ENCODE measurements at regions not wholly inside any gene's neighbourhood (a gene's known extent, or its start where the extent isn't known, plus 50 kb on each side); places are given as distances from the start of the nearest gene placed in this dataset.

- intact Hi-C loops (cut with DNase I) = no loop called here
- no peak overlapping the region for H3K4me3 ChIP-seq
- H3K4me1 ChIP-seq = no peaks in the 10 kb centered on the region
- no peaks in the 10 kb centered on the region for H3K9me3 ChIP-seq
- ATAC-seq = peak in 3 of 4 donors; percentile 14 to 61 (median 58)
- no peak for TF ChIP-seq CTCF (IDR thresholded peaks at IDR 0.05)
- no peak overlapping the region for H3K27ac ChIP-seq
- no peak for DNase-seq
- WGBS, 2 donors = 76 to 80% methylated on average over 6 of the region's 6 CpGs
- no peaks in the 10 kb centered on the region for H3K36me3 ChIP-seq
- H3K27me3 ChIP-seq = no peaks in the 10 kb centered on the region
- FAIRE-seq = no peak
These were observed 547.8 kb upstream of the TBL1XR1 start for GRCh38 chr3:177744873-177745606.

GRCh38 chr3:177745607-177746005 lies 548.3 kb upstream of the TBL1XR1 start:
- intact Hi-C loops (cut with DNase I) = no loop called here
- Histone ChIP-seq H3K4me3 (no peak overlapping the region), H3K36me3 (no peaks in the 10 kb centered on the region), H3K4me1 (no peaks in the 10 kb centered on the region), H3K27ac (no peak overlapping the region), H3K27me3 (no peaks in the 10 kb centered on the region), H3K9me3 (no peaks in the 10 kb centered on the region)
- 61 to 81% methylated on average over 3 of the region's 3 CpGs for WGBS, 2 donors
- ATAC-seq (no peak), DNase-seq (no peak), FAIRE-seq (no peak)
- TF ChIP-seq CTCF (IDR thresholded peaks at IDR 0.05) = no peak

GRCh38 chr3:177746337-177746933 lies 549.2 kb upstream of the TBL1XR1 start:
- Histone ChIP-seq H3K9me3 (no peaks in the 10 kb centered on the region), H3K4me1 (no peaks in the 10 kb centered on the region), H3K4me3 (no peak overlapping the region), H3K27me3 (no peaks in the 10 kb centered on the region), H3K36me3 (no peaks in the 10 kb centered on the region), H3K27ac (no peak overlapping the region)
- intact Hi-C loops (cut with DNase I) = no loop called here
- no peak for ATAC-seq
- DNase-seq = no peak
- FAIRE-seq = no peak
- 74 to 82% methylated on average over 3 of the region's 3 CpGs for WGBS, 2 donors
- TF ChIP-seq CTCF (IDR thresholded peaks at IDR 0.05) = no peak

- Histone ChIP-seq H3K27me3 (no peaks in the 10 kb centered on the region), H3K4me1 (no peaks in the 10 kb centered on the region), H3K36me3 (no peaks in the 10 kb centered on the region), H3K27ac (no peak overlapping the region), H3K4me3 (no peak overlapping the region), H3K9me3 (no peaks in the 10 kb centered on the region)
- DNase-seq (no peak), FAIRE-seq (no peak), ATAC-seq (no peak)
- 88 to 92% methylated on average over 1 of the region's 1 CpG for WGBS, 2 donors
- no peak for TF ChIP-seq CTCF (IDR thresholded peaks at IDR 0.05)
- intact Hi-C loops (cut with DNase I) = no loop called here
These were observed 552.6 kb upstream of the TBL1XR1 start for GRCh38 chr3:177749836-177750235.

- WGBS, 2 donors = 88 to 96% methylated on average over 1 of the region's 1 CpG
- intact Hi-C loops (cut with DNase I) = no loop called here
- Histone ChIP-seq H3K27me3 (no peaks in the 10 kb centered on the region), H3K4me3 (no peak overlapping the region), H3K9me3 (no peaks in the 10 kb centered on the region), H3K27ac (no peak overlapping the region), H3K4me1 (no peaks in the 10 kb centered on the region), H3K36me3 (no peaks in the 10 kb centered on the region)
- TF ChIP-seq CTCF (IDR thresholded peaks at IDR 0.05) = no peak
- DNase-seq = no peak
- no peak for FAIRE-seq
- no peak for ATAC-seq
These were observed 553.2 kb upstream of the TBL1XR1 start for GRCh38 chr3:177750436-177750835.

Measured in pancreas (tissue), 10 donors.